ENCODE measurements at regions not wholly inside any gene's neighbourhood (a gene's known extent, or its start where the extent isn't known, plus 50 kb on each side); places are given as distances from the start of the nearest gene placed in this dataset.

DNA sequence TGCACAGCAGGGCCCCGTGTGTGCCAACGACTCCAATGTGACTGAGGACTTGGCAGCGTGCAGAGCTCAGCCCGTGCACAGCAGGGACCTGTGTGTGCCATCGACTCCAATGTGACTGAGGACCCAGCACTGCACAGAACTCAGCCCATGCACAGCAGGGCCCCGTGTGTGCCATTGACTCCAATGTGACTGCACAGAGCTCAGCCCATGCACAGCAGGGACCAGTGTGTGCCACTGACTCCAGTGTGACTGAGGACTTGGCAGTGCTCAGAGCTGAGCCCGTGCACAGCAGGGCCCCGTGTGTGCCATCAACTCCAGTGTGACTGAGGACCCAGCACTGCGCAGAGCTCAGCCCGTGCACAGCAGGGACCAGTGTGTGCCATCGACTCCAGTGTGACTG is 347.8 kb upstream of the B3GAT1 start:
- no peaks in the 10 kb centered on the region for H3K4me1 ChIP-seq (replicated peaks)
- no peaks in the 10 kb centered on the region for H3K27me3 ChIP-seq (replicated peaks; ENCODE audit: insufficient read depth)
- intact Hi-C loops (cut with DNase I): no loop called here
- 67% methylated on average over 11 of the region's 11 CpGs for WGBS
- H3K9me3 ChIP-seq: no peaks in the 10 kb centered on the region
- TF ChIP-seq, protein P1, sequence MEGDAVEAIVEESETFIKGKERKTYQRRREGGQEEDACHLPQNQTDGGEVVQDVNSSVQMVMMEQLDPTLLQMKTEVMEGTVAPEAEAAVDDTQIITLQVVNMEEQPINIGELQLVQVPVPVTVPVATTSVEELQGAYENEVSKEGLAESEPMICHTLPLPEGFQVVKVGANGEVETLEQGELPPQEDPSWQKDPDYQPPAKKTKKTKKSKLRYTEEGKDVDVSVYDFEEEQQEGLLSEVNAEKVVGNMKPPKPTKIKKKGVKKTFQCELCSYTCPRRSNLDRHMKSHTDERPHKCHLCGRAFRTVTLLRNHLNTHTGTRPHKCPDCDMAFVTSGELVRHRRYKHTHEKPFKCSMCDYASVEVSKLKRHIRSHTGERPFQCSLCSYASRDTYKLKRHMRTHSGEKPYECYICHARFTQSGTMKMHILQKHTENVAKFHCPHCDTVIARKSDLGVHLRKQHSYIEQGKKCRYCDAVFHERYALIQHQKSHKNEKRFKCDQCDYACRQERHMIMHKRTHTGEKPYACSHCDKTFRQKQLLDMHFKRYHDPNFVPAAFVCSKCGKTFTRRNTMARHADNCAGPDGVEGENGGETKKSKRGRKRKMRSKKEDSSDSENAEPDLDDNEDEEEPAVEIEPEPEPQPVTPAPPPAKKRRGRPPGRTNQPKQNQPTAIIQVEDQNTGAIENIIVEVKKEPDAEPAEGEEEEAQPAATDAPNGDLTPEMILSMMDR (IDR thresholded peaks at IDR 0.05): no peak
- TF ChIP-seq POLR2A (IDR thresholded peaks at IDR 0.05): no peak
- no peak for TF ChIP-seq POLR2AphosphoS5 (IDR thresholded peaks at IDR 0.05)
- H3K4me3 ChIP-seq: no peak overlapping the region
- H3K36me3 ChIP-seq: no peaks in the 10 kb centered on the region
- H3K27ac ChIP-seq: no peak overlapping the region
- no peak for DNase-seq (ENCODE audit: low spot score)

DNA sequence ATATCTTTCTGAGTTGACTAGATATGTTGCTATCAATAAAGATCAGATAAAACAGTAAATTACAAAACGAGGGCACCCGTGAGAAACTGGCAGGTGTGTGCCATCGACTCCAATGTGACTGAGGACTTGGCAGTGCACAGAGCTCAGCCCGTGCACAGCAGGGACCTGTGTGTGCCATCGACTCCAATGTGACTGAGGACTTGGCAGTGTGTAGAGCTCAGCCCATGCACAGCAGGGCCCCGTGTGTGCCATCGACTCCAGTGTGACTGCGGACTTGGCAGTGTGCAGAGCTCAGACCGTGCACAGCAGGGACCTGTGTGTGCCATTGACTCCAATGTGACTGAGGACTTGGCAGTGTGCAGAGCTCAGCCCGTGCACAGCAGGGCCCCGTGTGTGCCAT is 347.2 kb upstream of the B3GAT1 start:
- Histone ChIP-seq H3K4me3 (no peak overlapping the region), H3K27me3 (replicated peaks; ENCODE audit: insufficient read depth) (no peaks in the 10 kb centered on the region), H3K9me3 (no peaks in the 10 kb centered on the region), H3K36me3 (no peaks in the 10 kb centered on the region), H3K27ac (no peak overlapping the region), H3K4me1 (replicated peaks) (no peaks in the 10 kb centered on the region)
- no peak for DNase-seq (ENCODE audit: low spot score)
- 63% methylated on average over 10 of the region's 11 CpGs for WGBS
- intact Hi-C loops (cut with DNase I): no loop called here
- TF ChIP-seq POLR2AphosphoS5 (IDR thresholded peaks at IDR 0.05): no peak
- no peak for TF ChIP-seq POLR2A (IDR thresholded peaks at IDR 0.05)
- TF ChIP-seq, protein P1 (IDR thresholded peaks at IDR 0.05): no peak

DNA sequence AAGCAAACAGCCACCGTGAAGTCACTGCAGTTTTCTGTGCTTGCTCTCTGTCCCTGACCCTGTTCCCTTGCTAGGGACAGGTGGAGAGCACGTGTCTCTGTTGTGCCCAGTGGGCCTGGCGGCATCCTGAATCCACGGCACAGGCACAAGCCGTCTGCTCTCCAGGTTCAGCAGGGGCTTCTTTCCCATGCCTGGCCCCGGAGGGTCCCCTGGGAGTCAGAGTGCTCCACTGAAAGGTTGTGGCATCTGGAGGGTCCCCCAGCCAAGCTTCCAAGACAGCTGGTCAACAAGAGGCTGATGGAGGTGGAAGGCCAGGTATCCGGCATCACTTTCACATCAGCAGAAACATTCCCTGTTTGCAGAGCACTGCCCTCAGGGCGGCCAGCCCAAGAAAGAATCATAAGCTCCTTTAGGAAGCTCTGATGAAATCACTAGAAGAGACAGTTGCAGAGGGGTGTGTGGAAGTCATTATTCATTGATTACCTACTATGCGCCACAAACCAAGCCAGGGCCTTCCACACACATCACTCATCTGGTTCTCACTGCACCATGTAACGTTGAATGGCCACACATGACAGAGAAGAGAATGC is 346.4 kb upstream of the B3GAT1 start:
- H3K27me3 ChIP-seq (replicated peaks; ENCODE audit: insufficient read depth): no peaks in the 10 kb centered on the region
- 83% methylated on average over 10 of the region's 10 CpGs for WGBS
- no peaks in the 10 kb centered on the region for H3K4me1 ChIP-seq (replicated peaks)
- no peaks in the 10 kb centered on the region for H3K36me3 ChIP-seq
- DNase-seq (ENCODE audit: low spot score): no peak
- intact Hi-C loops (cut with DNase I): no loop called here
- H3K4me3 ChIP-seq: no peak overlapping the region
- no peaks in the 10 kb centered on the region for H3K9me3 ChIP-seq
- TF ChIP-seq, protein P1 (IDR thresholded peaks at IDR 0.05): no peak
- no peak for TF ChIP-seq POLR2A (IDR thresholded peaks at IDR 0.05)
- no peak for TF ChIP-seq POLR2AphosphoS5 (IDR thresholded peaks at IDR 0.05)
- H3K27ac ChIP-seq: no peak overlapping the region

DNA sequence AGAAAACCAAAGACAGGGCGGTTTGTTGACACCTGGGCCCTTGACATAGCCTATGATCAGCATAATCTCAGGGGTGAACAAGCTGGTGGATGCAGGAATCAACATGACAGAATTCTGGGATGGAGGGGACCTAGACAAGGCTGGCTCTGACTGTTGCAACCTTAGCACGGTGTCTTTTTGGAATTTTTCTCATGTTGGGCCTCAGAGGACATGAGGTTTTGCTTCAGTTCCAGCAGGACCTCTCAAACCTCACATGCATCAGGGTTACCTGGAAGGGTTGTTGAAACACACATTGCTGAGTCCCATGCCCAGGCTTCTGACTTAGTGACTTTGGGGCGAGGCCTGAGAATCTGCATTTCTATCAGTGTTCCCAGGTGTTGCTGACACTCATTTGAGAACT is 345.6 kb upstream of the B3GAT1 start:
- Histone ChIP-seq H3K4me1 (replicated peaks) (no peaks in the 10 kb centered on the region), H3K27me3 (replicated peaks; ENCODE audit: insufficient read depth) (no peaks in the 10 kb centered on the region), H3K4me3 (no peak overlapping the region), H3K9me3 (no peaks in the 10 kb centered on the region), H3K27ac (no peak overlapping the region), H3K36me3 (no peaks in the 10 kb centered on the region)
- WGBS: 92% methylated on average over 3 of the region's 3 CpGs
- no peak for DNase-seq (ENCODE audit: low spot score)
- TF ChIP-seq, protein P1 (IDR thresholded peaks at IDR 0.05): no peak
- no peak for TF ChIP-seq POLR2AphosphoS5 (IDR thresholded peaks at IDR 0.05)
- TF ChIP-seq POLR2A (IDR thresholded peaks at IDR 0.05): no peak
- intact Hi-C loops (cut with DNase I): no loop called here

DNA sequence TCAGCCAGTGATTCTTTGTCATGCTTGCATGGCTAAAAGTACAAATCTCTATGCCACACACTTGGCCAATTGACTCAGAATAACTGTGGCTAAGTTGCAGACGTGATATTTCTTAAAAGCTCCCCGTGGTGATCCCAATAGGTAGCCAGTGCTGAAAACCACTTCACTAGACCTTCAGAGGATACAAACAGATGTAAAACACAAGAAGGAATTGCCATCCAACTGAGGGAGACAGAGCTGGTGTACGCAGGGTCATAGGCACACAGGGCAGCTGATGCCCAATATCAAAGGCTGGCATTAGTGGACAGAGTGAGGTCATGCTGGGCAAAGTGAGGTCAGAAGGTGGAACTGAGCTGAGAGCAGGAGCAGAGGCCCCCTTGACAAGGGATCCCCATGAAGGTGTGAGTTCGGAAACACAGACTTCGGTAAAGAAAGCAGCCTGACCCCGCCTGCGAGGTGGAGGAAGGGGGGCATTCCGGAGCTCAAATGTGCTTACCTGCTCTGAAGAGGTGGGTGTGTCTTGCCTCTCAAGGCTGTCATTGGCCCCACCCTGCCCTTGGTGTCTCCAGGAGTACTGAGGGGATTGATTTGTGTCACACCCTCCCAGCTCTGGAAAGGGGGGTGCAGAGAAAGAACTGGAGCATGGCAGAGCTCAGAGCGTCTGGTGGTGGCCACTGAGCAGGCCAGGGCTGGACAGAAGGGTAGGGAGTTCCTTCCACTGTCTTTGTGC is 344.9 kb upstream of the B3GAT1 start:
- H3K4me3 ChIP-seq: no peak overlapping the region
- no peak for TF ChIP-seq POLR2A (IDR thresholded peaks at IDR 0.05)
- no peak for TF ChIP-seq POLR2AphosphoS5 (IDR thresholded peaks at IDR 0.05)
- TF ChIP-seq, protein P1 (IDR thresholded peaks at IDR 0.05): no peak
- no peaks in the 10 kb centered on the region for H3K9me3 ChIP-seq
- no peaks in the 10 kb centered on the region for H3K27me3 ChIP-seq (replicated peaks; ENCODE audit: insufficient read depth)
- 72% methylated on average over 9 of the region's 9 CpGs for WGBS
- no peaks in the 10 kb centered on the region for H3K36me3 ChIP-seq
- no peak overlapping the region for H3K27ac ChIP-seq
- DNase-seq (ENCODE audit: low spot score): no peak
- intact Hi-C loops (cut with DNase I): no loop called here
- no peaks in the 10 kb centered on the region for H3K4me1 ChIP-seq (replicated peaks)

All from prostate gland (tissue), 2 donors.